ENCODE measurements at regions not wholly inside any gene's neighbourhood (a gene's known extent, or its start where the extent isn't known, plus 50 kb on each side); places are given as distances from the start of the nearest gene placed in this dataset.

DNA sequence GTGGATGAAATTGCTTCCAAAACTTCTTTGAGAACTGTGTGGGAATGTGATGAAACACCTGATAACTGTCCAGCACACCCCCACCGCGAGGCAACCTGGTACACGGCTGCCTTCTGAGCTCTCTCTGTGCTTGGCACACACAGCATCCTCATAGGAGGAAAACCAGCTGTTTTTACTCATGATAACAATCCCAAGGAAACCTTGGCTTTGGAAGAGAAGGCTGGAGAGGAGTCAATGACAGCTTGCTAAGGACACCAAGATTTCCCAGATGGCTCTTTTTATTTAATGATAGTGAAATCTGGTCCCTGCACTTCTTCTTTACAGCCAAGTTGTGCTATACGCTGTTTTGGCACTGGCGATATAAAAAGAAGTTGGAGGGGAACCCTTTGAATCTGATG is 232.5 kb upstream of the FN1 start (continued):
- TF ChIP-seq, protein P1, sequence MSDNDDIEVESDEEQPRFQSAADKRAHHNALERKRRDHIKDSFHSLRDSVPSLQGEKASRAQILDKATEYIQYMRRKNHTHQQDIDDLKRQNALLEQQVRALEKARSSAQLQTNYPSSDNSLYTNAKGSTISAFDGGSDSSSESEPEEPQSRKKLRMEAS (IDR thresholded peaks at IDR 0.05; ENCODE audit: low read depth, low read length) = no peak
- TF ChIP-seq ETV6 (conservative IDR thresholded peaks at IDR 0.05 in 1 of 2, IDR thresholded peaks at IDR 0.05 in 1 of 2; ENCODE audit: borderline replicate concordance in 1 of 2, low read depth in 1 of 2) = no peak
- TF ChIP-seq, protein P2, sequence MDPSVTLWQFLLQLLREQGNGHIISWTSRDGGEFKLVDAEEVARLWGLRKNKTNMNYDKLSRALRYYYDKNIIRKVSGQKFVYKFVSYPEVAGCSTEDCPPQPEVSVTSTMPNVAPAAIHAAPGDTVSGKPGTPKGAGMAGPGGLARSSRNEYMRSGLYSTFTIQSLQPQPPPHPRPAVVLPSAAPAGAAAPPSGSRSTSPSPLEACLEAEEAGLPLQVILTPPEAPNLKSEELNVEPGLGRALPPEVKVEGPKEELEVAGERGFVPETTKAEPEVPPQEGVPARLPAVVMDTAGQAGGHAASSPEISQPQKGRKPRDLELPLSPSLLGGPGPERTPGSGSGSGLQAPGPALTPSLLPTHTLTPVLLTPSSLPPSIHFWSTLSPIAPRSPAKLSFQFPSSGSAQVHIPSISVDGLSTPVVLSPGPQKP (IDR thresholded peaks at IDR 0.05; ENCODE audit: low read depth, low read length) = no peak
- no peak for TF ChIP-seq CBX5 (IDR thresholded peaks at IDR 0.05; ENCODE audit: low read depth)
- TF ChIP-seq ZNF207 (IDR thresholded peaks at IDR 0.05; ENCODE audit: borderline replicate concordance) = no peak
- TF ChIP-seq ZNF384 (IDR thresholded peaks at IDR 0.05; ENCODE audit: borderline replicate concordance, low read depth, low read length) = no peak
- TF ChIP-seq, protein P3, sequence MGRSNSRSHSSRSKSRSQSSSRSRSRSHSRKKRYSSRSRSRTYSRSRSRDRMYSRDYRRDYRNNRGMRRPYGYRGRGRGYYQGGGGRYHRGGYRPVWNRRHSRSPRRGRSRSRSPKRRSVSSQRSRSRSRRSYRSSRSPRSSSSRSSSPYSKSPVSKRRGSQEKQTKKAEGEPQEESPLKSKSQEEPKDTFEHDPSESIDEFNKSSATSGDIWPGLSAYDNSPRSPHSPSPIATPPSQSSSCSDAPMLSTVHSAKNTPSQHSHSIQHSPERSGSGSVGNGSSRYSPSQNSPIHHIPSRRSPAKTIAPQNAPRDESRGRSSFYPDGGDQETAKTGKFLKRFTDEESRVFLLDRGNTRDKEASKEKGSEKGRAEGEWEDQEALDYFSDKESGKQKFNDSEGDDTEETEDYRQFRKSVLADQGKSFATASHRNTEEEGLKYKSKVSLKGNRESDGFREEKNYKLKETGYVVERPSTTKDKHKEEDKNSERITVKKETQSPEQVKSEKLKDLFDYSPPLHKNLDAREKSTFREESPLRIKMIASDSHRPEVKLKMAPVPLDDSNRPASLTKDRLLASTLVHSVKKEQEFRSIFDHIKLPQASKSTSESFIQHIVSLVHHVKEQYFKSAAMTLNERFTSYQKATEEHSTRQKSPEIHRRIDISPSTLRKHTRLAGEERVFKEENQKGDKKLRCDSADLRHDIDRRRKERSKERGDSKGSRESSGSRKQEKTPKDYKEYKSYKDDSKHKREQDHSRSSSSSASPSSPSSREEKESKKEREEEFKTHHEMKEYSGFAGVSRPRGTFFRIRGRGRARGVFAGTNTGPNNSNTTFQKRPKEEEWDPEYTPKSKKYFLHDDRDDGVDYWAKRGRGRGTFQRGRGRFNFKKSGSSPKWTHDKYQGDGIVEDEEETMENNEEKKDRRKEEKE (IDR thresholded peaks at IDR 0.05) = no peak
- TF ChIP-seq, protein P4, sequence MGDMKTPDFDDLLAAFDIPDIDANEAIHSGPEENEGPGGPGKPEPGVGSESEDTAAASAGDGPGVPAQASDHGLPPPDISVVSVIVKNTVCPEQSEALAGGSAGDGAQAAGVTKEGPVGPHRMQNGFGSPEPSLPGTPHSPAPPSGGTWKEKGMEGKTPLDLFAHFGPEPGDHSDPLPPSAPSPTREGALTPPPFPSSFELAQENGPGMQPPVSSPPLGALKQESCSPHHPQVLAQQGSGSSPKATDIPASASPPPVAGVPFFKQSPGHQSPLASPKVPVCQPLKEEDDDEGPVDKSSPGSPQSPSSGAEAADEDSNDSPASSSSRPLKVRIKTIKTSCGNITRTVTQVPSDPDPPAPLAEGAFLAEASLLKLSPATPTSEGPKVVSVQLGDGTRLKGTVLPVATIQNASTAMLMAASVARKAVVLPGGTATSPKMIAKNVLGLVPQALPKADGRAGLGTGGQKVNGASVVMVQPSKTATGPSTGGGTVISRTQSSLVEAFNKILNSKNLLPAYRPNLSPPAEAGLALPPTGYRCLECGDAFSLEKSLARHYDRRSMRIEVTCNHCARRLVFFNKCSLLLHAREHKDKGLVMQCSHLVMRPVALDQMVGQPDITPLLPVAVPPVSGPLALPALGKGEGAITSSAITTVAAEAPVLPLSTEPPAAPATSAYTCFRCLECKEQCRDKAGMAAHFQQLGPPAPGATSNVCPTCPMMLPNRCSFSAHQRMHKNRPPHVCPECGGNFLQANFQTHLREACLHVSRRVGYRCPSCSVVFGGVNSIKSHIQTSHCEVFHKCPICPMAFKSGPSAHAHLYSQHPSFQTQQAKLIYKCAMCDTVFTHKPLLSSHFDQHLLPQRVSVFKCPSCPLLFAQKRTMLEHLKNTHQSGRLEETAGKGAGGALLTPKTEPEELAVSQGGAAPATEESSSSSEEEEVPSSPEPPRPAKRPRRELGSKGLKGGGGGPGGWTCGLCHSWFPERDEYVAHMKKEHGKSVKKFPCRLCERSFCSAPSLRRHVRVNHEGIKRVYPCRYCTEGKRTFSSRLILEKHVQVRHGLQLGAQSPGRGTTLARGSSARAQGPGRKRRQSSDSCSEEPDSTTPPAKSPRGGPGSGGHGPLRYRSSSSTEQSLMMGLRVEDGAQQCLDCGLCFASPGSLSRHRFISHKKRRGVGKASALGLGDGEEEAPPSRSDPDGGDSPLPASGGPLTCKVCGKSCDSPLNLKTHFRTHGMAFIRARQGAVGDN (IDR thresholded peaks at IDR 0.05) = no peak
